ENCODE measurements at regions not wholly inside any gene's neighbourhood (a gene's known extent, or its start where the extent isn't known, plus 50 kb on each side); places are given as distances from the start of the nearest gene placed in this dataset.

GRCh38 chr6:156577749-156578148 lies 199.4 kb upstream of the ARID1B start:
- no peaks in the 10 kb centered on the region for H3K4me1 ChIP-seq (replicated peaks)

GRCh38 chr6:156575361-156575760 lies 201.8 kb upstream of the ARID1B start:
- peaks cover 11% of the 10 kb centered on the region; the same call in 1 of the 2 replicates for H3K9me3 ChIP-seq (replicated peaks)

More at GRCh38 chr6:156577749-156578148, 199.4 kb upstream of the ARID1B start:
- Histone ChIP-seq H3K9me3 (replicated peaks) (peaks cover 11% of the 10 kb centered on the region; the same call in 1 of the 2 replicates), H3K36me3 (no peaks in the 10 kb centered on the region), H3K4me3 (no peak overlapping the region), H3K27ac (no peak overlapping the region), H3K27me3 (replicated peaks) (no peaks in the 10 kb centered on the region)
- no peak for DNase-seq (ENCODE audit: low read depth in 1 of 2, low spot score in 2 of 2)

GRCh38 chr6:156564807-156565149 lies 212.4 kb upstream of the ARID1B start:
- no peak overlapping the region for H3K27ac ChIP-seq
- no peaks in the 10 kb centered on the region for H3K4me1 ChIP-seq (replicated peaks)
- peaks cover 12% of the 10 kb centered on the region for H3K9me3 ChIP-seq (replicated peaks)
- no peaks in the 10 kb centered on the region for H3K36me3 ChIP-seq
- no peaks in the 10 kb centered on the region for H3K27me3 ChIP-seq (replicated peaks)
- no peak for DNase-seq (ENCODE audit: low read depth in 1 of 2, low spot score in 2 of 2)
- H3K4me3 ChIP-seq, result no peak overlapping the region

More at GRCh38 chr6:156575361-156575760, 201.8 kb upstream of the ARID1B start:
- no peaks in the 10 kb centered on the region for H3K4me1 ChIP-seq (replicated peaks)
- no peak overlapping the region for H3K27ac ChIP-seq
- no peak for DNase-seq (ENCODE audit: low read depth in 1 of 2, low spot score in 2 of 2)
- H3K27me3 ChIP-seq (replicated peaks), result no peaks in the 10 kb centered on the region
- H3K4me3 ChIP-seq, result no peak overlapping the region
- H3K36me3 ChIP-seq, result no peaks in the 10 kb centered on the region

GRCh38 chr6:156564127-156564806 lies 212.9 kb upstream of the ARID1B start:
- Histone ChIP-seq H3K4me1 (replicated peaks) (no peaks in the 10 kb centered on the region), H3K4me3 (no peak overlapping the region), H3K9me3 (replicated peaks) (peaks cover 13% of the 10 kb centered on the region), H3K27ac (no peak overlapping the region), H3K36me3 (no peaks in the 10 kb centered on the region), H3K27me3 (replicated peaks) (no peaks in the 10 kb centered on the region)
- DNase-seq (ENCODE audit: low read depth in 1 of 2, low spot score in 2 of 2), result peak; percentile 39 to 52

GRCh38 chr6:156563714-156564113 lies 213.5 kb upstream of the ARID1B start:
- no peak for DNase-seq (ENCODE audit: low read depth in 1 of 2, low spot score in 2 of 2)
- Histone ChIP-seq H3K4me3 (no peak overlapping the region), H3K9me3 (replicated peaks) (peaks cover 13% of the 10 kb centered on the region), H3K27ac (no peak overlapping the region), H3K36me3 (no peaks in the 10 kb centered on the region), H3K27me3 (replicated peaks) (no peaks in the 10 kb centered on the region), H3K4me1 (replicated peaks) (no peaks in the 10 kb centered on the region)

- Histone ChIP-seq H3K27ac (no peak overlapping the region), H3K36me3 (no peaks in the 10 kb centered on the region), H3K27me3 (replicated peaks) (no peaks in the 10 kb centered on the region), H3K9me3 (replicated peaks) (peaks cover 13% of the 10 kb centered on the region), H3K4me1 (replicated peaks) (no peaks in the 10 kb centered on the region), H3K4me3 (no peak overlapping the region)
- DNase-seq (ENCODE audit: low read depth in 1 of 2, low spot score in 2 of 2), result no peak
Measured at GRCh38 chr6:156562636-156563035, 214.5 kb upstream of the ARID1B start.

GRCh38 chr6:156562019-156562418 lies 215.2 kb upstream of the ARID1B start:
- DNase-seq (ENCODE audit: low read depth in 1 of 2, low spot score in 2 of 2), result no peak

GRCh38 chr6:156560476-156560875 lies 216.7 kb upstream of the ARID1B start:
- Histone ChIP-seq H3K4me3 (no peak overlapping the region), H3K27ac (no peak overlapping the region), H3K27me3 (replicated peaks) (no peaks in the 10 kb centered on the region), H3K36me3 (no peaks in the 10 kb centered on the region), H3K4me1 (replicated peaks) (no peaks in the 10 kb centered on the region), H3K9me3 (replicated peaks) (peaks cover 15% of the 10 kb centered on the region)
- no peak for DNase-seq (ENCODE audit: low read depth in 1 of 2, low spot score in 2 of 2)

More at GRCh38 chr6:156562019-156562418, 215.2 kb upstream of the ARID1B start:
- H3K9me3 ChIP-seq (replicated peaks), result peaks cover 13% of the 10 kb centered on the region
- H3K27me3 ChIP-seq (replicated peaks), result no peaks in the 10 kb centered on the region
- H3K27ac ChIP-seq, result no peak overlapping the region
- no peak overlapping the region for H3K4me3 ChIP-seq
- no peaks in the 10 kb centered on the region for H3K4me1 ChIP-seq (replicated peaks)
- no peaks in the 10 kb centered on the region for H3K36me3 ChIP-seq

GRCh38 chr6:156559162-156559690 lies 218.0 kb upstream of the ARID1B start:
- no peak for DNase-seq (ENCODE audit: low read depth in 1 of 2, low spot score in 2 of 2)
- Histone ChIP-seq H3K36me3 (no peaks in the 10 kb centered on the region), H3K27me3 (replicated peaks) (no peaks in the 10 kb centered on the region), H3K4me1 (replicated peaks) (no peaks in the 10 kb centered on the region), H3K4me3 (no peak overlapping the region), H3K27ac (no peak overlapping the region), H3K9me3 (replicated peaks) (peaks cover 15% of the 10 kb centered on the region)

- Histone ChIP-seq H3K27me3 (replicated peaks) (no peaks in the 10 kb centered on the region), H3K4me3 (no peak overlapping the region), H3K36me3 (no peaks in the 10 kb centered on the region), H3K27ac (no peak overlapping the region), H3K9me3 (replicated peaks) (peaks cover 15% of the 10 kb centered on the region), H3K4me1 (replicated peaks) (no peaks in the 10 kb centered on the region)
- DNase-seq (ENCODE audit: low read depth in 1 of 2, low spot score in 2 of 2), result no peak
Measured at GRCh38 chr6:156557911-156558259, 219.3 kb upstream of the ARID1B start.

- H3K36me3 ChIP-seq, result no peaks in the 10 kb centered on the region
- no peaks in the 10 kb centered on the region for H3K4me1 ChIP-seq (replicated peaks)
- peaks cover 15% of the 10 kb centered on the region for H3K9me3 ChIP-seq (replicated peaks)
- H3K4me3 ChIP-seq, result no peak overlapping the region
- peak; percentile 27 to 62 for DNase-seq (ENCODE audit: low read depth in 1 of 2, low spot score in 2 of 2)
- no peaks in the 10 kb centered on the region for H3K27me3 ChIP-seq (replicated peaks)
- no peak overlapping the region for H3K27ac ChIP-seq
Measured at GRCh38 chr6:156557251-156557910, 219.8 kb upstream of the ARID1B start.

GRCh38 chr6:156556811-156557210 lies 220.4 kb upstream of the ARID1B start:
- H3K27me3 ChIP-seq (replicated peaks), result no peaks in the 10 kb centered on the region
- no peaks in the 10 kb centered on the region for H3K36me3 ChIP-seq
- H3K4me3 ChIP-seq, result no peak overlapping the region
- no peaks in the 10 kb centered on the region for H3K4me1 ChIP-seq (replicated peaks)
- H3K27ac ChIP-seq, result no peak overlapping the region
- H3K9me3 ChIP-seq (replicated peaks), result peaks cover 15% of the 10 kb centered on the region
- DNase-seq (ENCODE audit: low read depth in 1 of 2, low spot score in 2 of 2), result no peak

GRCh38 chr6:156555116-156555515 lies 222.1 kb upstream of the ARID1B start:
- no peak overlapping the region for H3K4me3 ChIP-seq
- no peak for DNase-seq (ENCODE audit: low read depth in 1 of 2, low spot score in 2 of 2)
- H3K36me3 ChIP-seq, result no peaks in the 10 kb centered on the region
- peaks cover 5% of the 10 kb centered on the region; the same call in 1 of the 2 replicates for H3K9me3 ChIP-seq (replicated peaks)
- H3K4me1 ChIP-seq (replicated peaks), result no peaks in the 10 kb centered on the region
- no peaks in the 10 kb centered on the region for H3K27me3 ChIP-seq (replicated peaks)
- no peak overlapping the region for H3K27ac ChIP-seq

- Histone ChIP-seq H3K4me3 (no peak overlapping the region), H3K27ac (no peak overlapping the region), H3K36me3 (no peaks in the 10 kb centered on the region), H3K27me3 (replicated peaks) (no peaks in the 10 kb centered on the region), H3K9me3 (replicated peaks) (0 out of 2 replicates have a peak, but pooled peaks cover 2% of the 10 kb centered on the region), H3K4me1 (replicated peaks) (no peaks in the 10 kb centered on the region)
- DNase-seq (ENCODE audit: low read depth in 1 of 2, low spot score in 2 of 2), result peak in 1 of 2 experiments; percentile 15
Measured at GRCh38 chr6:156554160-156554559, 223.0 kb upstream of the ARID1B start.

All from SJSA1 (cell line).